DOHH2 (cell line): ENCODE measurements at regions not wholly inside any gene's neighbourhood (a gene's known extent, or its start where the extent isn't known, plus 50 kb on each side); places are given as distances from the start of the nearest gene placed in this dataset.

Source experiments
- CTCF ChIP-seq: fragments of 200-600 bp; sonication (generic); IDR thresholded peaks from one replicate; pipeline ENCODE4 v1.5.1; 2014; ENCODE audit warnings: antibody characterized with exemption, mild to moderate bottlenecking, low read depth, low read length; ENCODE audit not compliant: poor library complexity, severe bottlenecking
- EZH2phosphoT487 ChIP-seq: fragments of 200-600 bp; sonication (generic); IDR thresholded peaks from 2 replicates; pipeline ENCODE4 v1.6.1; 2017; ENCODE audit warnings: borderline replicate concordance, mild to moderate bottlenecking, antibody characterized with exemption, low read length, moderate library complexity, mixed read lengths

- TF ChIP-seq CTCF (no peak), EZH2phosphoT487 (no peak)
Observed at GRCh38 chr7:33722383-33723101, 182.8 kb upstream of the BMPER start.
